ENCODE measurements at regions not wholly inside any gene's neighbourhood (a gene's known extent, or its start where the extent isn't known, plus 50 kb on each side); places are given as distances from the start of the nearest gene placed in this dataset.

- DNase-seq = no peak
Observed at GRCh38 chr1:25074351-25075227, 144.5 kb upstream of the RUNX3 start.

- no peak for DNase-seq
Observed at GRCh38 chr1:25073640-25074270, 143.7 kb upstream of the RUNX3 start.

- no peak for DNase-seq
Observed at GRCh38 chr1:25072461-25072860, 142.4 kb upstream of the RUNX3 start.

- no peak for DNase-seq
Observed at GRCh38 chr1:25068829-25069228, 138.8 kb upstream of the RUNX3 start.

- no peak for DNase-seq
Observed at GRCh38 chr1:25068316-25068715, 138.2 kb upstream of the RUNX3 start.

GRCh38 chr1:25067518-25068251 lies 137.6 kb upstream of the RUNX3 start:
- no peak for DNase-seq

GRCh38 chr1:25066731-25067517 lies 136.8 kb upstream of the RUNX3 start:
- no peak for DNase-seq

GRCh38 chr1:25066256-25066655 lies 136.2 kb upstream of the RUNX3 start:
- no peak for DNase-seq

- DNase-seq = no peak
Observed at GRCh38 chr1:25065795-25066238, 135.7 kb upstream of the RUNX3 start.

- DNase-seq = no peak
Observed at GRCh38 chr1:25065321-25065721, 135.2 kb upstream of the RUNX3 start.

- no peak for DNase-seq
Observed at GRCh38 chr1:25064465-25065240, 134.6 kb upstream of the RUNX3 start.

- no peak for DNase-seq
Observed at GRCh38 chr1:25063591-25064416, 133.7 kb upstream of the RUNX3 start.

- DNase-seq = no peak
Observed at GRCh38 chr1:25062621-25063255, 132.7 kb upstream of the RUNX3 start.

GRCh38 chr1:25061261-25061995 lies 131.4 kb upstream of the RUNX3 start:
- DNase-seq = no peak

- DNase-seq = no peak
Observed at GRCh38 chr1:25057188-25057587, 127.1 kb upstream of the RUNX3 start.

GRCh38 chr1:25056536-25056935 lies 126.5 kb upstream of the RUNX3 start:
- no peak for DNase-seq

GRCh38 chr1:25055961-25056360 lies 125.9 kb upstream of the RUNX3 start:
- no peak for DNase-seq

- DNase-seq = no peak
Observed at GRCh38 chr1:25055324-25055780, 125.3 kb upstream of the RUNX3 start.

GRCh38 chr1:25054526-25055323 lies 124.6 kb upstream of the RUNX3 start:
- no peak for DNase-seq

All from NCI-H2081 treated with DMSO at 0.1 percent for 48 hours (cell line).